ENCODE measurements at regions not wholly inside any gene's neighbourhood (a gene's known extent, or its start where the extent isn't known, plus 50 kb on each side); places are given as distances from the start of the nearest gene placed in this dataset.

DNA sequence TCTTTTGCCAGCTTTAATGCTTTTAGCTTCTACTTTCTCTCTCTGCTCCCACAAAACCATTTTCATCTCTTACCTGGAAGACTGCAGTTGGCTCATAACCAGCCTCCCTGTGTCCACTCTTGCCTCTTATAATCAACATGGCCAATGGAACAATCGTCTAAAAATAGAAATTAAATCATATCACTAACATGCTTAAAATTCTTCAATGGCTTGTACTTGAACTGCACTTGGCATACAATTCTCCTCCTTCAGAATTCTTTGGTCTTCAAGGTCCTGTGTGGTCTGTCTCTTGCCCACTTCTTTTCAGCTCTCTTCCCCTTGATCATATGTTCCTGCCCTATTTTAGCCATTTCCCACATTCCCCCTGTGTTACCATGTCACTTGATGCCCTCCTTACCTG lies 342.2 kb downstream of the ATP23 start:
- Histone ChIP-seq H3K36me3 (ENCODE audit: control insufficient read depth, insufficient read depth, low read length) (no peaks in the 10 kb centered on the region), H3K27ac (ENCODE audit: low read length) (no peak overlapping the region), H3K4me1 (ENCODE audit: control insufficient read depth, insufficient read depth, low read length) (no peaks in the 10 kb centered on the region), H3K27me3 (ENCODE audit: control insufficient read depth, insufficient read depth, low read length) (no peaks in the 10 kb centered on the region), H3K9me3 (ENCODE audit: control insufficient read depth, insufficient read depth, low read depth, low read length) (no peaks in the 10 kb centered on the region), H3K4me3 (ENCODE audit: low read depth in 2 of 2, low read length in 2 of 2) (no peak overlapping the region)
- no TSS peak for BruUV-seq (replicated peaks)
- ChIA-PET CTCF (no interaction called here), POLR2A (no interaction called here)
- TF ChIP-seq POLR2AphosphoS5 (IDR thresholded peaks at IDR 0.05; ENCODE audit: low read depth, low read length) (no peak), REST (IDR thresholded peaks at IDR 0.05; ENCODE audit: insufficient read depth in 1 of 2, low read depth in 2 of 2, low read length in 1 of 2) (no peak), SIN3A (IDR thresholded peaks at IDR 0.05; ENCODE audit: borderline replicate concordance, insufficient read depth, low read depth, low read length) (no peak), CTCF (IDR thresholded peaks at IDR 0.05) (no peak), TCF7L2 (IDR thresholded peaks at IDR 0.05; ENCODE audit: low read depth, low read length) (no peak)
- DNase-seq (ENCODE audit: low read depth, low spot score) (no peak), ATAC-seq (no peak)
- in situ Hi-C loops (cut with HindIII; ENCODE audit: low pct_unique_long_range_greater_than_20kb, low sequenced_read_pairs) (no loop called here), intact Hi-C loops (cut with micrococcal nuclease; ENCODE audit: unreplicated experiment) (no loop called here)

- no peak for ATAC-seq
- no TSS peak for BruUV-seq (replicated peaks)
- Histone ChIP-seq H3K36me3 (ENCODE audit: control insufficient read depth, insufficient read depth, low read length) (no peaks in the 10 kb centered on the region), H3K4me1 (ENCODE audit: control insufficient read depth, insufficient read depth, low read length) (no peaks in the 10 kb centered on the region), H3K9me3 (ENCODE audit: control insufficient read depth, insufficient read depth, low read depth, low read length) (no peaks in the 10 kb centered on the region), H3K4me3 (ENCODE audit: low read depth in 2 of 2, low read length in 2 of 2) (no peak overlapping the region), H3K27ac (ENCODE audit: low read length) (no peak overlapping the region), H3K27me3 (ENCODE audit: control insufficient read depth, insufficient read depth, low read length) (no peaks in the 10 kb centered on the region)
- ChIA-PET POLR2A (no interaction called here), CTCF (no interaction called here)
- TF ChIP-seq POLR2AphosphoS5 (IDR thresholded peaks at IDR 0.05; ENCODE audit: low read depth, low read length), result no peak
- TF ChIP-seq CTCF (IDR thresholded peaks at IDR 0.05), result no peak
- no peak for TF ChIP-seq TCF7L2 (IDR thresholded peaks at IDR 0.05; ENCODE audit: low read depth, low read length)
- TF ChIP-seq REST (IDR thresholded peaks at IDR 0.05; ENCODE audit: insufficient read depth in 1 of 2, low read depth in 2 of 2, low read length in 1 of 2), result no peak
- TF ChIP-seq SIN3A (IDR thresholded peaks at IDR 0.05; ENCODE audit: borderline replicate concordance, insufficient read depth, low read depth, low read length), result no peak
- intact Hi-C loops (cut with micrococcal nuclease; ENCODE audit: unreplicated experiment) (no loop called here), in situ Hi-C loops (cut with HindIII; ENCODE audit: low pct_unique_long_range_greater_than_20kb, low sequenced_read_pairs) (no loop called here)
- no peak for DNase-seq (ENCODE audit: low read depth, low spot score)
Measured at GRCh38 chr12:58285551-58285950, 344.2 kb downstream of the ATP23 start.

All from Panc1 (cell line).